WI38 (cell line): ENCODE measurements at regions not wholly inside any gene's neighbourhood (a gene's known extent, or its start where the extent isn't known, plus 50 kb on each side); places are given as distances from the start of the nearest gene placed in this dataset.
"Not testable (repeated sequence)": the region's sequence is repeated elsewhere in the genome, so short reads cannot be mapped to it uniquely, and the experiment has no call there.

Experiments used
- H3K4me3 ChIP-seq: 2 replicates; pipeline ENCODE4 v1.5.1; 2011; ENCODE audit warnings: low read depth, mild to moderate bottlenecking, control low read depth, low read length
- CTCF ChIP-seq: IDR thresholded peaks from 2 replicates; pipeline ENCODE4 v1.5.1; 2012; ENCODE audit warnings: low read depth, mild to moderate bottlenecking, control low read depth, low read length

- no peak for TF ChIP-seq CTCF
- H3K4me3 ChIP-seq = no peak overlapping the region
These were observed 2229.4 kb upstream of the AGA start for GRCh38 chr4:179671609-179672008.

DNA sequence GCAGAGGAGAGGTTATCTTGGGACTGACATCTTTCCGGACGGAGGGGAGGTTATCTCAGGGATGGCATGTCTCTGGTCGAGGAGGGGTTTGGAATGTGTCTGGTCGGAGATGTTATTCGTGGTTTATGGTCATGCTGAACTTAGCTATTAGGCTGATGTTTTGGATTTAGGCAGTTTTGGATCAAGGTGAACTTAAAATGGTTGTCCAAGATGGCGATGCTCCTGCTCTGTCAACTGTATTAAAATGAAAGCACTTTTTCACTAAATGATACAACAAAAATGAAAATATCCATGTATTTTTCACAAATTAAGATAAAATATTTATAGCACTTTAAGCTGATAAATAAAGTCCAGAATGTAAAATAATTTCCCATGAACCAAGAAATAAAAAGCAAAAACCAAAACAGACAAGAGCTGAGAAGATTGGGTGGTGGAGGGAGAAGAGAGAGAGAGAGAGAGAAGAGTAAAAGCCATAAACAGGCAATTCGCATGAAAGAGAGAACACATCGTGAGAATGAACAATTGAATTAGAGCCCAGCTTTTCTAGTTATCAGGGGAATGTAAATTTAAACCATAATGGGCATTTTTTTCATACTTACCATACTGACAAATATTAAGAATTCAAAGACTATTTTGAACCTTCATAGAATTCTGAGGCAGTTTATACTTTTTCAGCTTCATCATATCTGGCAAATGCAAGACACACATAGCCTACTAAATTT is 2236.0 kb upstream of the AGA start:
- no peak for TF ChIP-seq CTCF
- H3K4me3 ChIP-seq = no peak overlapping the region

- not testable (repeated sequence) for H3K4me3 ChIP-seq
These were observed 2241.4 kb upstream of the AGA start for GRCh38 chr4:179683661-179684060.

DNA sequence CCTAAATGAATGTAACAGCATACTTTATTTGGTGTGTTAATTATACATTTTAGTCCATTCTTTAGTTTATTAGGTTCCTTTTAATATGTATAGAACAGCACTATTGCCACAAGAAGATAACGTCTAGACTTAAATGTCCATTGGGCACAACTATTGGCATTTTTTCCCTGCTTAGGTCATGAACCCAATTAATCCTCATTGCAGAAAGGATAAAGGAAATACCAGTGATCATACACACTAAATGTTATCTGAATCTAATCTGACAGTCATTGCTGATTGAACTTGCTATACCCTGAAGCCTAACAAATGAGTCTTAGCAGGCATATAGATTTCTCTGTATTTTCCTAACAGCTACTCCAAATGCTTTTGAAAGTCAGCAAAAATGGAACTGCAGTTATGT is 2250.0 kb upstream of the AGA start:
- TF ChIP-seq CTCF = no peak
- H3K4me3 ChIP-seq = no peak overlapping the region

DNA sequence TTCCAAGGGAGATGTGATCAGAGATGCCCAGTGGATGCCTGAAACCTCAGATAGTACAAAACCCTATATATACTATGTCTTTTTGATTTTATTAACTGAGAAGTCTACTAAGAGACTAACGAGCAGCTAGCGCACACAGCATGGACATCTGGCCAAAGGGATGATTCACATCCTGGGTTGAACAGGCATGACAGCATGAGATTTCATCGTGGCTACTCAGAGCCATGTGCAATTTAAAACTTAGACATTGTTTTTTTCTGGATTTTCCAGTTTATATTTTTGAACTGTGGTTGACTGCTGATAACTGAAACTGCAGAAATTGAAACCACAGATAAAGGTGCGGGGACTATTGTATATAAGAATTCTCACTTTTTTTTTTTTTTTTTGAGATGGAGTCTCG is 2252.9 kb upstream of the AGA start:
- TF ChIP-seq CTCF = no peak
- no peak overlapping the region for H3K4me3 ChIP-seq

- TF ChIP-seq CTCF = no peak
- no peak overlapping the region for H3K4me3 ChIP-seq
These were observed 2256.1 kb upstream of the AGA start for GRCh38 chr4:179698321-179698720.

GRCh38 chr4:179709961-179710624 is 2267.9 kb upstream of the AGA start:
- no peak overlapping the region for H3K4me3 ChIP-seq
- no peak for TF ChIP-seq CTCF
